Gastrocnemius medialis (tissue), 4 donors: ENCODE measurements at regions not wholly inside any gene's neighbourhood (a gene's known extent, or its start where the extent isn't known, plus 50 kb on each side); places are given as distances from the start of the nearest gene placed in this dataset.
A peak's percentile ranks its signal among the peaks of the same experiment; 100 is the strongest.
"Not testable (repeated sequence)": the region's sequence is repeated elsewhere in the genome, so short reads cannot be mapped to it uniquely, and the experiment has no call there.

ENCODE experiments used
- ATAC-seq, 2 donors: fragments of 150-250 bp; one replicate each; pipeline ENCODE4 v1.9.1; 2016
- DNase-seq, 2 donors: peaks; one replicate each; pipeline ENCODE4 v3.0.0-alpha.2; 2019
- H3K27ac ChIP-seq, 4 donors: fragments of 200-600 bp; sonication (generic); 1 replicate in 1 of 4; 2 replicates in 3 of 4; pipeline ENCODE4 v1.5.1; 2016 to 2018; ENCODE audit warnings: mild to moderate bottlenecking in 2 of 4, moderate library complexity in 1 of 4
- H3K27me3 ChIP-seq, 3 donors: fragments of 200-600 bp; sonication (generic) in 2 of 3; 1 replicate in 1 of 3; 2 replicates in 2 of 3; pipeline versions ENCODE4 v1.5.1 to v1.6.0; 2016 to 2019; ENCODE audit warnings: mild to moderate bottlenecking in 1 of 3, moderate library complexity in 1 of 3
- H3K36me3 ChIP-seq, 2 donors: fragments of 200-600 bp; sonication (generic) in 1 of 2; one replicate each; pipeline ENCODE4 v1.5.1; 2017 to 2018
- H3K4me1 ChIP-seq, 2 donors: fragments of 200-600 bp; sonication (generic) in 1 of 2; one replicate each; pipeline ENCODE4 v1.5.1; 2016 to 2017; ENCODE audit warnings: mild to moderate bottlenecking in 2 of 2
- H3K4me3 ChIP-seq, 4 donors: fragments of 200-600 bp; sonication (generic) in 3 of 4; 1 replicate in 1 of 4; 2 replicates in 3 of 4; pipeline ENCODE4 v1.5.1; 2016 to 2019; ENCODE audit warnings: mild to moderate bottlenecking in 2 of 4
- H3K9me3 ChIP-seq, 3 donors: fragments of 200-600 bp; sonication (generic) in 2 of 3; 1 replicate in 1 of 3; 2 replicates in 2 of 3; pipeline ENCODE4 v1.5.1; 2016 to 2019
- CTCF ChIP-seq, 5 experiments: fragments of 450-650 bp in 3 of 5; fragments of 200-600 bp in 2 of 5; sonication (generic) in 2 of 5; IDR thresholded peaks in 4 of 5; conservative IDR thresholded peaks in 1 of 5; 1 replicate in 4 of 5; 2 replicates in 1 of 5; pipeline ENCODE4 v1.5.1; 2016 to 2019; ENCODE audit warnings: antibody characterized with exemption in 5 of 5, mild to moderate bottlenecking in 3 of 5, moderate library complexity in 3 of 5
- POLR2A ChIP-seq, 2 donors: fragments of 450-650 bp; IDR thresholded peaks; one replicate each; pipeline ENCODE4 v1.6.1; 2017; ENCODE audit warnings: antibody characterized with exemption in 2 of 2, mild to moderate bottlenecking in 2 of 2, moderate library complexity in 2 of 2
- in situ Hi-C, 4 donors: fragments of 200-750 bp; cut with MboI; loops; one replicate each; pipeline versions ENCODE4 v1.15.0 to v1.8.0; 2017; ENCODE audit warnings: low sequenced_read_pairs in 4 of 4
- intact Hi-C: fragments of 100-400 bp; cut with DNase I; formaldehyde crosslinking; loops from one replicate; pipeline ENCODE4 v1.15.1; 2023; ENCODE audit warnings: low total_unique reads

GRCh38 chr5:17079562-17079961 lies 137.9 kb upstream of the BASP1 start:
- Histone ChIP-seq H3K4me3 (no peak overlapping the region), H3K27ac (peak overlapping the region in 2 of 4 donors; percentile 22 to 40), H3K4me1 (peaks cover 0 to 14% of the 10 kb centered on the region in 2 donors), H3K9me3 (no peaks in the 10 kb centered on the region), H3K36me3 (no peaks in the 10 kb centered on the region), H3K27me3 (no peaks in the 10 kb centered on the region)
- ATAC-seq, result peak; percentile 70 to 74
- no peak for TF ChIP-seq POLR2A (IDR thresholded peaks at IDR 0.05)
- no peak for TF ChIP-seq CTCF (IDR thresholded peaks at IDR 0.05 in 4 of 5, conservative IDR thresholded peaks at IDR 0.05 in 1 of 5)
- intact Hi-C loops, result no loop called here
- in situ Hi-C loops, result no loop called here
- DNase-seq, result no peak

- intact Hi-C loops (no loop called here), in situ Hi-C loops (no loop called here)
- TF ChIP-seq POLR2A (IDR thresholded peaks at IDR 0.05) (no peak), CTCF (IDR thresholded peaks at IDR 0.05 in 4 of 5, conservative IDR thresholded peaks at IDR 0.05 in 1 of 5) (no peak)
- Histone ChIP-seq H3K27ac (no peak overlapping the region), H3K27me3 (no peaks in the 10 kb centered on the region), H3K36me3 (no peaks in the 10 kb centered on the region), H3K4me3 (no peak overlapping the region), H3K4me1 (peaks cover 0 to 10% of the 10 kb centered on the region in 2 donors), H3K9me3 (no peaks in the 10 kb centered on the region)
- ATAC-seq (no peak), DNase-seq (no peak)
These were observed 137.1 kb upstream of the BASP1 start for GRCh38 chr5:17080361-17080760.

GRCh38 chr5:17081142-17081541 lies 136.3 kb upstream of the BASP1 start:
- Histone ChIP-seq H3K4me1 (peaks cover 0 to 10% of the 10 kb centered on the region in 2 donors), H3K4me3 (no peak overlapping the region), H3K27ac (peak overlapping the region in 1 of 4 donors; percentile 7), H3K36me3 (no peaks in the 10 kb centered on the region), H3K9me3 (no peaks in the 10 kb centered on the region), H3K27me3 (no peaks in the 10 kb centered on the region)
- no peak for TF ChIP-seq CTCF (IDR thresholded peaks at IDR 0.05 in 4 of 5, conservative IDR thresholded peaks at IDR 0.05 in 1 of 5)
- no peak for TF ChIP-seq POLR2A (IDR thresholded peaks at IDR 0.05)
- no peak for DNase-seq
- no peak for ATAC-seq
- intact Hi-C loops, result no loop called here
- in situ Hi-C loops, result no loop called here

GRCh38 chr5:17083276-17083675 lies 134.2 kb upstream of the BASP1 start:
- DNase-seq, H3K4me1 ChIP-seq, H3K36me3 ChIP-seq, H3K9me3 ChIP-seq, intact Hi-C loops, in situ Hi-C loops, ATAC-seq, H3K4me3 ChIP-seq, H3K27ac ChIP-seq, H3K27me3 ChIP-seq: not testable (repeated sequence)

- no peak overlapping the region for H3K4me3 ChIP-seq
- DNase-seq (no peak), ATAC-seq (no peak)
- no peaks in the 10 kb centered on the region for H3K9me3 ChIP-seq
- H3K27ac ChIP-seq, result no peak overlapping the region
- H3K36me3 ChIP-seq, result no peaks in the 10 kb centered on the region
- in situ Hi-C loops, result no loop called here
- no peaks in the 10 kb centered on the region for H3K4me1 ChIP-seq
- TF ChIP-seq POLR2A (IDR thresholded peaks at IDR 0.05), result no peak
- no peak for TF ChIP-seq CTCF (IDR thresholded peaks at IDR 0.05 in 4 of 5, conservative IDR thresholded peaks at IDR 0.05 in 1 of 5)
- H3K27me3 ChIP-seq, result no peaks in the 10 kb centered on the region
- intact Hi-C loops, result no loop called here
These were observed 130.4 kb upstream of the BASP1 start for GRCh38 chr5:17087035-17087434.
